GM23338 (cell line): ENCODE measurements at regions not wholly inside any gene's neighbourhood (a gene's known extent, or its start where the extent isn't known, plus 50 kb on each side); places are given as distances from the start of the nearest gene placed in this dataset.

Source experiments
- ATAC-seq: fragments of 200-7000 bp; cut with Tn5 transposase; 3 replicates; pipeline ENCODE4 v1.9.1; 2020
- DNase-seq: peaks from one replicate; pipeline ENCODE4 v3.0.0-alpha.2; 2015; ENCODE audit warnings: low spot score
- H2AFZ ChIP-seq: fragments of 200-600 bp; sonication (generic); 2 replicates; pipeline ENCODE4 v1.8.0; 2016; ENCODE audit warnings: antibody characterized with exemption, mild to moderate bottlenecking, moderate library complexity
- H3F3A ChIP-seq: fragments of 200-600 bp; sonication (generic); replicated peaks from 2 replicates; pipeline ENCODE4 v1.8.0; 2017; ENCODE audit warnings: antibody characterized with exemption, mixed run types, low read depth
- H3K27ac ChIP-seq: fragments of 200-600 bp; sonication (generic); 2 replicates; pipeline ENCODE4 v1.6.1; 2016; ENCODE audit warnings: low read depth
- H3K27me3 ChIP-seq: fragments of 200-600 bp; sonication (generic); 2 replicates; pipeline ENCODE4 v1.8.0; 2016; ENCODE audit warnings: mild to moderate bottlenecking, mixed run types, moderate library complexity; ENCODE audit not compliant: insufficient read depth
- H3K36me3 ChIP-seq: fragments of 200-600 bp; sonication (generic); 2 replicates; pipeline ENCODE4 v1.8.0; 2016; ENCODE audit warnings: mild to moderate bottlenecking; ENCODE audit not compliant: insufficient read depth
- H3K4me1 ChIP-seq: fragments of 200-600 bp; sonication (generic); 2 replicates; pipeline ENCODE4 v1.8.0; 2016; ENCODE audit warnings: mild to moderate bottlenecking, moderate library complexity; ENCODE audit not compliant: insufficient read depth
- H3K4me2 ChIP-seq: fragments of 200-600 bp; sonication (generic); 2 replicates; pipeline ENCODE4 v1.7.1; 2017; ENCODE audit warnings: mixed run types
- H3K4me3 ChIP-seq: fragments of 200-600 bp; sonication (generic); 2 replicates; pipeline ENCODE4 v1.6.1; 2016; ENCODE audit warnings: mixed run types
- H3K79me2 ChIP-seq: fragments of 200-600 bp; sonication (generic); replicated peaks from 2 replicates; pipeline ENCODE4 v1.8.0; 2017; ENCODE audit warnings: mild to moderate bottlenecking; ENCODE audit not compliant: insufficient read depth
- H3K9me2 ChIP-seq: fragments of 200-600 bp; sonication (generic); 2 replicates; pipeline ENCODE4 v1.8.0; 2017; ENCODE audit not compliant: insufficient read depth
- H4K20me1 ChIP-seq: fragments of 200-600 bp; sonication (generic); replicated peaks from 2 replicates; pipeline ENCODE4 v1.8.0; 2017; ENCODE audit warnings: mild to moderate bottlenecking; ENCODE audit not compliant: insufficient read depth
- H3K27ac Mint-ChIP-seq: 2 replicates; pipeline ENCODE4 v1.8.0; 2020; ENCODE audit warnings: inconsistent platforms, mild to moderate bottlenecking, moderate library complexity, mixed read lengths
- H3K27me3 Mint-ChIP-seq: 3 replicates; pipeline ENCODE4 v1.8.0; 2022; ENCODE audit warnings: low read depth, mild to moderate bottlenecking, moderate library complexity, mixed read lengths, inconsistent platforms; ENCODE audit not compliant: insufficient read depth, poor library complexity
- H3K36me3 Mint-ChIP-seq: 3 replicates; pipeline ENCODE4 v1.8.0; 2021; ENCODE audit warnings: low read depth, mild to moderate bottlenecking, inconsistent platforms, moderate library complexity, mixed read lengths
- H3K4me1 Mint-ChIP-seq: 3 replicates; pipeline ENCODE4 v1.8.0; 2020; ENCODE audit warnings: mild to moderate bottlenecking, inconsistent platforms, mixed read lengths
- H3K4me3 Mint-ChIP-seq: 3 replicates; pipeline ENCODE4 v1.8.0; 2021; ENCODE audit warnings: moderate library complexity, mild to moderate bottlenecking, inconsistent platforms, mixed read lengths
- H3K9me3 Mint-ChIP-seq: 3 replicates; pipeline ENCODE4 v1.8.0; 2020; ENCODE audit warnings: moderate library complexity, mild to moderate bottlenecking, inconsistent platforms, mixed read lengths
- CREB1 ChIP-seq: fragments of 250-450 bp; sonication (Bioruptor Pico); IDR thresholded peaks from 2 replicates; pipeline ENCODE4 v1.5.0; 2020; ENCODE audit warnings: low read depth, mild to moderate bottlenecking, moderate library complexity
- EZH2 ChIP-seq: fragments of 200-600 bp; sonication (generic); IDR thresholded peaks from one replicate; pipeline ENCODE4 v1.8.0; 2017; ENCODE audit warnings: antibody characterized with exemption, mild to moderate bottlenecking, low read depth; ENCODE audit not compliant: unreplicated experiment
- EZH2phosphoT487 ChIP-seq: fragments of 200-600 bp; sonication (generic); IDR thresholded peaks from one replicate; pipeline ENCODE4 v1.8.1; 2018; ENCODE audit warnings: antibody characterized with exemption; ENCODE audit not compliant: unreplicated experiment
- JUNB ChIP-seq: IDR thresholded peaks from one replicate; pipeline ENCODE4 v1.6.1; 2016; ENCODE audit warnings: antibody characterized with exemption; ENCODE audit not compliant: unreplicated experiment
- NANOG ChIP-seq: IDR thresholded peaks from 2 replicates; pipeline ENCODE4 v1.6.1; 2016; ENCODE audit warnings: antibody characterized with exemption, borderline replicate concordance
- POLR2AphosphoS5 ChIP-seq: IDR thresholded peaks from 2 replicates; pipeline ENCODE4 v1.6.1; 2016; ENCODE audit warnings: antibody characterized with exemption, low read depth
- STAT1 ChIP-seq: IDR thresholded peaks from one replicate; pipeline ENCODE4 v1.6.1; 2016; ENCODE audit warnings: antibody characterized with exemption; ENCODE audit not compliant: unreplicated experiment
- ZNF114 ChIP-seq: fragments of 250-450 bp; sonication (Bioruptor Pico); IDR thresholded peaks from 2 replicates; pipeline ENCODE4 v1.5.0; 2020; ENCODE audit warnings: mild to moderate bottlenecking, moderate library complexity
- ZNF331 ChIP-seq: fragments of 250-450 bp; sonication (Bioruptor Pico); IDR thresholded peaks from 2 replicates; pipeline ENCODE4 v1.5.0; 2020; ENCODE audit warnings: low read depth, mild to moderate bottlenecking, moderate library complexity
- TF ChIP-seq, protein P1 (sequence below): IDR thresholded peaks from 2 replicates; pipeline ENCODE4 v1.6.1; 2016; ENCODE audit warnings: antibody characterized with exemption
- TF ChIP-seq, protein P2 (sequence below): fragments of 250-450 bp; sonication (Bioruptor Pico); IDR thresholded peaks from 2 replicates; pipeline ENCODE4 v1.5.0; 2020; ENCODE audit warnings: mild to moderate bottlenecking, moderate library complexity
- TF ChIP-seq, protein P3 (sequence below), 2 experiments: fragments of 200-600 bp in 1 of 2; sonication (generic) in 1 of 2; conservative IDR thresholded peaks; 2 replicates each; pipeline versions ENCODE4 v1.5.1 to v1.6.1; 2016 to 2017; ENCODE audit warnings: antibody characterized with exemption in 2 of 2, low read depth in 2 of 2, mild to moderate bottlenecking in 2 of 2, moderate library complexity in 1 of 2
- TF ChIP-seq, protein P4 (sequence below): IDR thresholded peaks from one replicate; pipeline ENCODE4 v1.6.1; 2018; ENCODE audit warnings: antibody characterized with exemption; ENCODE audit not compliant: unreplicated experiment

DNA sequence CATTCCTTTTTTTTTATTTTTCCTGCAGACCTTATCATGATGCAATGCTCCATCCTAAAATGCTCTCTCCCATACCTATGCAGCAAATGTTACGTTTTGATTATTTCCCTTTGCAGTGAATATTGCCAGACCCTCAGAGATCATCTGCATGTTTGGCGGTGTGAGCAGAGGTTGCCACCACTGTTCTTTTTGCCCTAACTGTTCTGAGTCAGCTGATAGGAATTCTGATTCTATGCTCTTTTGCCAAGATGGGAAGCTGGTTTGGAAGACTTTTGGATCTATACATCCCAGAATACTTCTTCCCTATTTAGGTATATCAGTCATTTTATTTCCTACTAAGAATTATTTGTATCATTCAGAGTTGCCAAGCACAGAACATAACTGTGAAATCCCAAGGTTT, 130.5 kb downstream of the KLF6 start:
- ATAC-seq, result no peak
- no peaks in the 10 kb centered on the region for H3K27me3 ChIP-seq

More for the DNA sequence above, 130.5 kb downstream of the KLF6 start:
- Histone ChIP-seq H3F3A (no peaks in the 10 kb centered on the region), H3K27ac (no peak overlapping the region), H2AFZ (no peak overlapping the region), H3K4me2 (no peak overlapping the region), H3K36me3 (no peaks in the 10 kb centered on the region), H3K79me2 (no peaks in the 10 kb centered on the region), H3K9me2 (peaks cover 9% of the 10 kb centered on the region; the same call in 1 of the 2 replicates), H4K20me1 (no peaks in the 10 kb centered on the region), H3K4me1 (no peaks in the 10 kb centered on the region), H3K4me3 (no peak overlapping the region)
- Mint-ChIP-seq H3K27me3 (peaks cover 2% of the 10 kb centered on the region), H3K36me3 (no peaks in the 10 kb centered on the region), H3K9me3 (no peaks in the 10 kb centered on the region), H3K4me1 (peaks cover 7% of the 10 kb centered on the region), H3K27ac (no peak overlapping the region), H3K4me3 (no peak overlapping the region)
- TF ChIP-seq, protein P1, sequence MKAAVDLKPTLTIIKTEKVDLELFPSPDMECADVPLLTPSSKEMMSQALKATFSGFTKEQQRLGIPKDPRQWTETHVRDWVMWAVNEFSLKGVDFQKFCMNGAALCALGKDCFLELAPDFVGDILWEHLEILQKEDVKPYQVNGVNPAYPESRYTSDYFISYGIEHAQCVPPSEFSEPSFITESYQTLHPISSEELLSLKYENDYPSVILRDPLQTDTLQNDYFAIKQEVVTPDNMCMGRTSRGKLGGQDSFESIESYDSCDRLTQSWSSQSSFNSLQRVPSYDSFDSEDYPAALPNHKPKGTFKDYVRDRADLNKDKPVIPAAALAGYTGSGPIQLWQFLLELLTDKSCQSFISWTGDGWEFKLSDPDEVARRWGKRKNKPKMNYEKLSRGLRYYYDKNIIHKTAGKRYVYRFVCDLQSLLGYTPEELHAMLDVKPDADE, result no peak
- TF ChIP-seq STAT1 (no peak), NANOG (no peak), ZNF114 (CRISPR knock-in tag) (no peak), JUNB (no peak), CREB1 (CRISPR knock-in tag) (no peak), EZH2 (no peak), EZH2phosphoT487 (no peak), POLR2AphosphoS5 (no peak), ZNF331 (no peak)
- TF ChIP-seq, protein P2, sequence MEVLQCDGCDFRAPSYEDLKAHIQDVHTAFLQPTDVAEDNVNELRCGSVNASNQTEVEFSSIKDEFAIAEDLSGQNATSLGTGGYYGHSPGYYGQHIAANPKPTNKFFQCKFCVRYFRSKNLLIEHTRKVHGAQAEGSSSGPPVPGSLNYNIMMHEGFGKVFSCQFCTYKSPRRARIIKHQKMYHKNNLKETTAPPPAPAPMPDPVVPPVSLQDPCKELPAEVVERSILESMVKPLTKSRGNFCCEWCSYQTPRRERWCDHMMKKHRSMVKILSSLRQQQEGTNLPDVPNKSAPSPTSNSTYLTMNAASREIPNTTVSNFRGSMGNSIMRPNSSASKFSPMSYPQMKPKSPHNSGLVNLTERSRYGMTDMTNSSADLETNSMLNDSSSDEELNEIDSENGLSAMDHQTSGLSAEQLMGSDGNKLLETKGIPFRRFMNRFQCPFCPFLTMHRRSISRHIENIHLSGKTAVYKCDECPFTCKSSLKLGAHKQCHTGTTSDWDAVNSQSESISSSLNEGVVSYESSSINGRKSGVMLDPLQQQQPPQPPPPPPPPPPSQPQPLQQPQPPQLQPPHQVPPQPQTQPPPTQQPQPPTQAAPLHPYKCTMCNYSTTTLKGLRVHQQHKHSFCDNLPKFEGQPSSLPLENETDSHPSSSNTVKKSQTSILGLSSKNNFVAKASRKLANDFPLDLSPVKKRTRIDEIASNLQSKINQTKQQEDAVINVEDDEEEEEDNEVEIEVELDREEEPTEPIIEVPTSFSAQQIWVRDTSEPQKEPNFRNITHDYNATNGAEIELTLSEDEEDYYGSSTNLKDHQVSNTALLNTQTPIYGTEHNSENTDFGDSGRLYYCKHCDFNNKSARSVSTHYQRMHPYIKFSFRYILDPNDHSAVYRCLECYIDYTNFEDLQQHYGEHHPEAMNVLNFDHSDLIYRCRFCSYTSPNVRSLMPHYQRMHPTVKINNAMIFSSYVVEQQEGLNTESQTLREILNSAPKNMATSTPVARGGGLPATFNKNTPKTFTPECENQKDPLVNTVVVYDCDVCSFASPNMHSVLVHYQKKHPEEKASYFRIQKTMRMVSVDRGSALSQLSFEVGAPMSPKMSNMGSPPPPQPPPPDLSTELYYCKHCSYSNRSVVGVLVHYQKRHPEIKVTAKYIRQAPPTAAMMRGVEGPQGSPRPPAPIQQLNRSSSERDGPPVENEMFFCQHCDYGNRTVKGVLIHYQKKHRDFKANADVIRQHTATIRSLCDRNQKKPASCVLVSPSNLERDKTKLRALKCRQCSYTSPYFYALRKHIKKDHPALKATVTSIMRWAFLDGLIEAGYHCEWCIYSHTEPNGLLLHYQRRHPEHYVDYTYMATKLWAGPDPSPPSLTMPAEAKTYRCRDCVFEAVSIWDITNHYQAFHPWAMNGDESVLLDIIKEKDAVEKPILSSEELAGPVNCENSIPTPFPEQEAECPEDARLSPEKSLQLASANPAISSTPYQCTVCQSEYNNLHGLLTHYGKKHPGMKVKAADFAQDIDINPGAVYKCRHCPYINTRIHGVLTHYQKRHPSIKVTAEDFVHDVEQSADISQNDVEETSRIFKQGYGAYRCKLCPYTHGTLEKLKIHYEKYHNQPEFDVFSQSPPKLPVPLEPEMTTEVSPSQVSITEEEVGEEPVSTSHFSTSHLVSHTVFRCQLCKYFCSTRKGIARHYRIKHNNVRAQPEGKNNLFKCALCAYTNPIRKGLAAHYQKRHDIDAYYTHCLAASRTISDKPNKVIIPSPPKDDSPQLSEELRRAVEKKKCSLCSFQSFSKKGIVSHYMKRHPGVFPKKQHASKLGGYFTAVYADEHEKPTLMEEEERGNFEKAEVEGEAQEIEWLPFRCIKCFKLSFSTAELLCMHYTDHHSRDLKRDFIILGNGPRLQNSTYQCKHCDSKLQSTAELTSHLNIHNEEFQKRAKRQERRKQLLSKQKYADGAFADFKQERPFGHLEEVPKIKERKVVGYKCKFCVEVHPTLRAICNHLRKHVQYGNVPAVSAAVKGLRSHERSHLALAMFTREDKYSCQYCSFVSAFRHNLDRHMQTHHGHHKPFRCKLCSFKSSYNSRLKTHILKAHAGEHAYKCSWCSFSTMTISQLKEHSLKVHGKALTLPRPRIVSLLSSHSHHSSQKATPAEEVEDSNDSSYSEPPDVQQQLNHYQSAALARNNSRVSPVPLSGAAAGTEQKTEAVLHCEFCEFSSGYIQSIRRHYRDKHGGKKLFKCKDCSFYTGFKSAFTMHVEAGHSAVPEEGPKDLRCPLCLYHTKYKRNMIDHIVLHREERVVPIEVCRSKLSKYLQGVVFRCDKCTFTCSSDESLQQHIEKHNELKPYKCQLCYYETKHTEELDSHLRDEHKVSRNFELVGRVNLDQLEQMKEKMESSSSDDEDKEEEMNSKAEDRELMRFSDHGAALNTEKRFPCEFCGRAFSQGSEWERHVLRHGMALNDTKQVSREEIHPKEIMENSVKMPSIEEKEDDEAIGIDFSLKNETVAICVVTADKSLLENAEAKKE, result no peak
- TF ChIP-seq, protein P3, sequence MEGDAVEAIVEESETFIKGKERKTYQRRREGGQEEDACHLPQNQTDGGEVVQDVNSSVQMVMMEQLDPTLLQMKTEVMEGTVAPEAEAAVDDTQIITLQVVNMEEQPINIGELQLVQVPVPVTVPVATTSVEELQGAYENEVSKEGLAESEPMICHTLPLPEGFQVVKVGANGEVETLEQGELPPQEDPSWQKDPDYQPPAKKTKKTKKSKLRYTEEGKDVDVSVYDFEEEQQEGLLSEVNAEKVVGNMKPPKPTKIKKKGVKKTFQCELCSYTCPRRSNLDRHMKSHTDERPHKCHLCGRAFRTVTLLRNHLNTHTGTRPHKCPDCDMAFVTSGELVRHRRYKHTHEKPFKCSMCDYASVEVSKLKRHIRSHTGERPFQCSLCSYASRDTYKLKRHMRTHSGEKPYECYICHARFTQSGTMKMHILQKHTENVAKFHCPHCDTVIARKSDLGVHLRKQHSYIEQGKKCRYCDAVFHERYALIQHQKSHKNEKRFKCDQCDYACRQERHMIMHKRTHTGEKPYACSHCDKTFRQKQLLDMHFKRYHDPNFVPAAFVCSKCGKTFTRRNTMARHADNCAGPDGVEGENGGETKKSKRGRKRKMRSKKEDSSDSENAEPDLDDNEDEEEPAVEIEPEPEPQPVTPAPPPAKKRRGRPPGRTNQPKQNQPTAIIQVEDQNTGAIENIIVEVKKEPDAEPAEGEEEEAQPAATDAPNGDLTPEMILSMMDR (conservative IDR thresholded peaks at IDR 0.05; ENCODE audit: low read depth in 2 of 2), result no peak
- TF ChIP-seq, protein P4, sequence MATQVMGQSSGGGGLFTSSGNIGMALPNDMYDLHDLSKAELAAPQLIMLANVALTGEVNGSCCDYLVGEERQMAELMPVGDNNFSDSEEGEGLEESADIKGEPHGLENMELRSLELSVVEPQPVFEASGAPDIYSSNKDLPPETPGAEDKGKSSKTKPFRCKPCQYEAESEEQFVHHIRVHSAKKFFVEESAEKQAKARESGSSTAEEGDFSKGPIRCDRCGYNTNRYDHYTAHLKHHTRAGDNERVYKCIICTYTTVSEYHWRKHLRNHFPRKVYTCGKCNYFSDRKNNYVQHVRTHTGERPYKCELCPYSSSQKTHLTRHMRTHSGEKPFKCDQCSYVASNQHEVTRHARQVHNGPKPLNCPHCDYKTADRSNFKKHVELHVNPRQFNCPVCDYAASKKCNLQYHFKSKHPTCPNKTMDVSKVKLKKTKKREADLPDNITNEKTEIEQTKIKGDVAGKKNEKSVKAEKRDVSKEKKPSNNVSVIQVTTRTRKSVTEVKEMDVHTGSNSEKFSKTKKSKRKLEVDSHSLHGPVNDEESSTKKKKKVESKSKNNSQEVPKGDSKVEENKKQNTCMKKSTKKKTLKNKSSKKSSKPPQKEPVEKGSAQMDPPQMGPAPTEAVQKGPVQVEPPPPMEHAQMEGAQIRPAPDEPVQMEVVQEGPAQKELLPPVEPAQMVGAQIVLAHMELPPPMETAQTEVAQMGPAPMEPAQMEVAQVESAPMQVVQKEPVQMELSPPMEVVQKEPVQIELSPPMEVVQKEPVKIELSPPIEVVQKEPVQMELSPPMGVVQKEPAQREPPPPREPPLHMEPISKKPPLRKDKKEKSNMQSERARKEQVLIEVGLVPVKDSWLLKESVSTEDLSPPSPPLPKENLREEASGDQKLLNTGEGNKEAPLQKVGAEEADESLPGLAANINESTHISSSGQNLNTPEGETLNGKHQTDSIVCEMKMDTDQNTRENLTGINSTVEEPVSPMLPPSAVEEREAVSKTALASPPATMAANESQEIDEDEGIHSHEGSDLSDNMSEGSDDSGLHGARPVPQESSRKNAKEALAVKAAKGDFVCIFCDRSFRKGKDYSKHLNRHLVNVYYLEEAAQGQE, result no peak
- no peak for DNase-seq
